Glutamatergic neuron (in vitro differentiated cells): ENCODE measurements at regions not wholly inside any gene's neighbourhood (a gene's known extent, or its start where the extent isn't known, plus 50 kb on each side); places are given as distances from the start of the nearest gene placed in this dataset.

Experiments
- DNase-seq: peaks from one replicate; pipeline ENCODE4 v3.0.0; 2022
- H3K27ac Mint-ChIP-seq: one replicate; pipeline ENCODE4 v1.8.0; 2020; ENCODE audit warnings: mild to moderate bottlenecking, mixed read lengths, inconsistent platforms; ENCODE audit not compliant: unreplicated experiment
- H3K27me3 Mint-ChIP-seq: one replicate; pipeline ENCODE4 v1.8.0; 2020; ENCODE audit warnings: mild to moderate bottlenecking, moderate library complexity, mixed read lengths, inconsistent platforms; ENCODE audit not compliant: unreplicated experiment
- H3K36me3 Mint-ChIP-seq: one replicate; pipeline ENCODE4 v1.8.0; 2020; ENCODE audit warnings: mild to moderate bottlenecking, mixed read lengths, inconsistent platforms; ENCODE audit not compliant: unreplicated experiment
- H3K4me1 Mint-ChIP-seq: one replicate; pipeline ENCODE4 v1.8.0; 2020; ENCODE audit warnings: mild to moderate bottlenecking, low read depth, mixed read lengths, inconsistent platforms; ENCODE audit not compliant: unreplicated experiment
- H3K4me3 Mint-ChIP-seq: one replicate; pipeline ENCODE4 v1.8.0; 2020; ENCODE audit warnings: mild to moderate bottlenecking, mixed read lengths, inconsistent platforms; ENCODE audit not compliant: unreplicated experiment
- H3K9me3 Mint-ChIP-seq: one replicate; pipeline ENCODE4 v1.8.0; 2020; ENCODE audit warnings: mild to moderate bottlenecking, moderate library complexity, mixed read lengths, inconsistent platforms; ENCODE audit not compliant: unreplicated experiment
- TF ChIP-seq, protein P1 (sequence below): fragments of 200-600 bp; sonication (generic); IDR thresholded peaks from one replicate; pipeline ENCODE4 v1.5.0; 2021; ENCODE audit not compliant: partially characterized antibody, unreplicated experiment

GRCh38 chr7:122212754-122213153 lies 68.7 kb upstream of the AASS start:
- Mint-ChIP-seq H3K4me1 (no peaks in the 10 kb centered on the region), H3K9me3 (no peaks in the 10 kb centered on the region), H3K27me3 (no peaks in the 10 kb centered on the region), H3K4me3 (no peak overlapping the region), H3K36me3 (no peaks in the 10 kb centered on the region), H3K27ac (no peak overlapping the region)
- DNase-seq = no peak
- TF ChIP-seq, protein P1, sequence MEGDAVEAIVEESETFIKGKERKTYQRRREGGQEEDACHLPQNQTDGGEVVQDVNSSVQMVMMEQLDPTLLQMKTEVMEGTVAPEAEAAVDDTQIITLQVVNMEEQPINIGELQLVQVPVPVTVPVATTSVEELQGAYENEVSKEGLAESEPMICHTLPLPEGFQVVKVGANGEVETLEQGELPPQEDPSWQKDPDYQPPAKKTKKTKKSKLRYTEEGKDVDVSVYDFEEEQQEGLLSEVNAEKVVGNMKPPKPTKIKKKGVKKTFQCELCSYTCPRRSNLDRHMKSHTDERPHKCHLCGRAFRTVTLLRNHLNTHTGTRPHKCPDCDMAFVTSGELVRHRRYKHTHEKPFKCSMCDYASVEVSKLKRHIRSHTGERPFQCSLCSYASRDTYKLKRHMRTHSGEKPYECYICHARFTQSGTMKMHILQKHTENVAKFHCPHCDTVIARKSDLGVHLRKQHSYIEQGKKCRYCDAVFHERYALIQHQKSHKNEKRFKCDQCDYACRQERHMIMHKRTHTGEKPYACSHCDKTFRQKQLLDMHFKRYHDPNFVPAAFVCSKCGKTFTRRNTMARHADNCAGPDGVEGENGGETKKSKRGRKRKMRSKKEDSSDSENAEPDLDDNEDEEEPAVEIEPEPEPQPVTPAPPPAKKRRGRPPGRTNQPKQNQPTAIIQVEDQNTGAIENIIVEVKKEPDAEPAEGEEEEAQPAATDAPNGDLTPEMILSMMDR = no peak

DNA sequence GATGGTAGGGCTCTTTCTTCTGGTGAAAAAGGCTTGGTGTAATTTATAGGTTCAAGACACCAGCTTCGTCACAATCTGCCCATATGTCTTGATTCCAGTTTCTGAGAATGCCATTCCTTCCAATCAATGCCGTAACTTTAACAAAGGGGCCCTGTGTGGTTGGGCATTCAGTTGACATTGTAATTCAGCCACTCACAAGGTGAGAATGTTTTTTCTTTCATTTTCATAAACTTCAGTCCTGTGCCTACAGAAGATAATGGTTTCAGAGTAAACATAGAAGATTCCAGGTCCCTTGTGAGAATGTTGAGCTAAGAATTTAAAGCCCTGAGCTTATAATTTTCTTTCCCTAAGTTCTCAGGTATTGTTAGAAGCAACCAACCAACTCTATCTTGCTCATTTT lies 67.3 kb upstream of the AASS start:
- no peaks in the 10 kb centered on the region for H3K4me1 Mint-ChIP-seq
- TF ChIP-seq, protein P1 = no peak
- H3K27me3 Mint-ChIP-seq = peaks cover 3% of the 10 kb centered on the region
- H3K4me3 Mint-ChIP-seq = no peak overlapping the region
- no peaks in the 10 kb centered on the region for H3K9me3 Mint-ChIP-seq
- H3K27ac Mint-ChIP-seq = no peak overlapping the region
- DNase-seq = no peak
- peaks cover 8% of the 10 kb centered on the region for H3K36me3 Mint-ChIP-seq

GRCh38 chr7:122206985-122207384 lies 62.9 kb upstream of the AASS start:
- Mint-ChIP-seq H3K9me3 (no peaks in the 10 kb centered on the region), H3K4me3 (no peak overlapping the region), H3K27me3 (peaks cover 3% of the 10 kb centered on the region), H3K36me3 (peaks cover 8% of the 10 kb centered on the region), H3K27ac (no peak overlapping the region), H3K4me1 (no peaks in the 10 kb centered on the region)
- DNase-seq = no peak
- TF ChIP-seq, protein P1 = no peak

DNA sequence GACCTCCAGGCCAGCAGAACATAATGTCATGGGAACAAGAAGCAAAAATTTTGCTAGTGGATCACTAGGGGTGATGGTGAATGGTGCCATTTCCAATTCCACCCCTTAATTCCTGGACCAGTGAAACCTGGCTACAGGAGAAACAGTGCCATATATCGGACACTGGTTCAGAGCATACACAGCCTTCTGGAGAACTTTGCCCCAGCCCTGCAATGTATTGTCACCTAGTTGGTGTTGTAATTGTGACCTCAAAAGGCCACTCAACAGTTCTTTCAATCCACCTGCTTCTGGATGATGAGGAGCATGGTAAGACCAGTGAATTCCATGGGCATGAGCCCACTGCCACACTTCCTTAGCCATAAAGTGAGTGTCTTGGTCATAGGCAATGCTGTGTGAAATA lies 59.8 kb upstream of the AASS start:
- TF ChIP-seq, protein P1 = no peak
- H3K27me3 Mint-ChIP-seq = peaks cover 3% of the 10 kb centered on the region
- H3K9me3 Mint-ChIP-seq = no peaks in the 10 kb centered on the region
- no peak overlapping the region for H3K4me3 Mint-ChIP-seq
- H3K36me3 Mint-ChIP-seq = peaks cover 8% of the 10 kb centered on the region
- no peak for DNase-seq
- H3K27ac Mint-ChIP-seq = no peak overlapping the region
- no peaks in the 10 kb centered on the region for H3K4me1 Mint-ChIP-seq

- H3K4me1 Mint-ChIP-seq = no peaks in the 10 kb centered on the region
- H3K27me3 Mint-ChIP-seq = no peaks in the 10 kb centered on the region
- TF ChIP-seq, protein P1 = no peak
- no peak overlapping the region for H3K4me3 Mint-ChIP-seq
- DNase-seq = no peak
- no peak overlapping the region for H3K27ac Mint-ChIP-seq
- no peaks in the 10 kb centered on the region for H3K36me3 Mint-ChIP-seq
- H3K9me3 Mint-ChIP-seq = no peaks in the 10 kb centered on the region
Observed at GRCh38 chr7:122200888-122201287, 56.8 kb upstream of the AASS start.
